Tibial nerve (tissue), 4 donors: ENCODE measurements at regions not wholly inside any gene's neighbourhood (a gene's known extent, or its start where the extent isn't known, plus 50 kb on each side); places are given as distances from the start of the nearest gene placed in this dataset.

ENCODE experiments used
- DNase-seq, 2 donors: peaks; one replicate each; pipeline ENCODE4 v3.0.0-alpha.2; 2019; ENCODE audit warnings: low spot score in 2 of 2
- H3K27ac ChIP-seq, 4 donors: fragments of 200-600 bp; sonication (generic) in 3 of 4; one replicate each; pipeline ENCODE4 v1.5.1; 2017 to 2019; ENCODE audit warnings: mild to moderate bottlenecking in 1 of 4
- H3K27me3 ChIP-seq, 2 donors: fragments of 200-600 bp; sonication (generic) in 1 of 2; one replicate each; pipeline versions ENCODE4 v1.5.1 to v1.6.0; 2017 to 2019
- H3K36me3 ChIP-seq, 3 donors: fragments of 200-600 bp; sonication (generic); one replicate each; pipeline ENCODE4 v1.5.1; 2018 to 2019
- H3K4me1 ChIP-seq, 4 donors: fragments of 200-600 bp; sonication (generic) in 3 of 4; one replicate each; pipeline ENCODE4 v1.5.1; 2017 to 2019
- H3K4me3 ChIP-seq, 4 donors: fragments of 200-600 bp; sonication (generic) in 3 of 4; one replicate each; pipeline ENCODE4 v1.5.1; 2017 to 2019; ENCODE audit warnings: mild to moderate bottlenecking in 1 of 4, moderate library complexity in 1 of 4
- H3K9me3 ChIP-seq, 4 donors: fragments of 200-600 bp; sonication (generic) in 3 of 4; one replicate each; pipeline ENCODE4 v1.5.1; 2017 to 2019
- CTCF ChIP-seq, 5 experiments: fragments of 200-600 bp in 3 of 5; fragments of 450-650 bp in 2 of 5; sonication (generic) in 3 of 5; IDR thresholded peaks; one replicate each; pipeline ENCODE4 v1.5.1; 2016 to 2019; ENCODE audit warnings: antibody characterized with exemption in 5 of 5, mild to moderate bottlenecking in 3 of 5, moderate library complexity in 2 of 5
- EP300 ChIP-seq, 2 donors: sonication (generic); formaldehyde crosslinking; IDR thresholded peaks; one replicate each; pipeline ENCODE4 v1.6.1; 2017; ENCODE audit warnings: antibody characterized with exemption in 2 of 2, mild to moderate bottlenecking in 1 of 2
- POLR2A ChIP-seq, 2 donors: fragments of 450-650 bp; IDR thresholded peaks; one replicate each; pipeline ENCODE4 v1.6.1; 2017; ENCODE audit warnings: antibody characterized with exemption in 2 of 2, mild to moderate bottlenecking in 2 of 2, moderate library complexity in 2 of 2
- WGBS, 2 donors: methylation state at CpG; one replicate each; pipeline ENCODE4 v1.1.5; 2018; 5-methylcytosine and 5-hydroxymethylcytosine counted together

- no peaks in the 10 kb centered on the region for H3K36me3 ChIP-seq
- H3K27ac ChIP-seq = no peak overlapping the region
- H3K4me1 ChIP-seq = peaks cover 0 to 19% (median 0%) of the 10 kb centered on the region in 4 donors
- TF ChIP-seq CTCF (IDR thresholded peaks at IDR 0.05) (no peak), EP300 (IDR thresholded peaks at IDR 0.05) (no peak), POLR2A (IDR thresholded peaks at IDR 0.05) (no peak)
- H3K9me3 ChIP-seq = no peaks in the 10 kb centered on the region
- no peak for DNase-seq
- H3K4me3 ChIP-seq = no peak overlapping the region
- WGBS, 2 donors = 92 to 96% methylated on average over 3 of the region's 3 CpGs
- H3K27me3 ChIP-seq = no peaks in the 10 kb centered on the region
Measured at GRCh38 chr4:128458816-128459215, 171.2 kb upstream of the PGRMC2 start.

- no peak for DNase-seq
- Histone ChIP-seq H3K4me3 (no peak overlapping the region), H3K27me3 (no peaks in the 10 kb centered on the region), H3K4me1 (peaks cover 0 to 26% (median 0%) of the 10 kb centered on the region in 4 donors), H3K27ac (no peak overlapping the region), H3K9me3 (no peaks in the 10 kb centered on the region), H3K36me3 (no peaks in the 10 kb centered on the region)
- WGBS, 2 donors = 79% methylated on average over 2 of the region's 2 CpGs
- TF ChIP-seq CTCF (IDR thresholded peaks at IDR 0.05) = no peak
- no peak for TF ChIP-seq POLR2A (IDR thresholded peaks at IDR 0.05)
- TF ChIP-seq EP300 (IDR thresholded peaks at IDR 0.05) = no peak
Measured at GRCh38 chr4:128457726-128458125, 170.1 kb upstream of the PGRMC2 start.

GRCh38 chr4:128456171-128456570 is 168.6 kb upstream of the PGRMC2 start:
- Histone ChIP-seq H3K27me3 (no peaks in the 10 kb centered on the region), H3K36me3 (no peaks in the 10 kb centered on the region), H3K27ac (no peak overlapping the region), H3K9me3 (no peaks in the 10 kb centered on the region), H3K4me1 (peaks cover 0 to 24% (median 0%) of the 10 kb centered on the region in 4 donors), H3K4me3 (no peak overlapping the region)
- no peak for TF ChIP-seq EP300 (IDR thresholded peaks at IDR 0.05)
- no peak for TF ChIP-seq CTCF (IDR thresholded peaks at IDR 0.05)
- TF ChIP-seq POLR2A (IDR thresholded peaks at IDR 0.05) = no peak
- DNase-seq = no peak
- 72 to 84% methylated on average over 4 of the region's 4 CpGs for WGBS, 2 donors

- Histone ChIP-seq H3K4me1 (peaks cover 0 to 20% (median 0%) of the 10 kb centered on the region in 4 donors), H3K36me3 (no peaks in the 10 kb centered on the region), H3K4me3 (no peak overlapping the region), H3K9me3 (no peaks in the 10 kb centered on the region), H3K27ac (peak overlapping the region in 1 of 4 donors; percentile 46), H3K27me3 (no peaks in the 10 kb centered on the region)
- no peak for DNase-seq
- whole genome bisulfite sequencing, 2 donors = 90 to 100% methylated on average over 1 of the region's 1 CpG
- TF ChIP-seq POLR2A (IDR thresholded peaks at IDR 0.05) = no peak
- no peak for TF ChIP-seq CTCF (IDR thresholded peaks at IDR 0.05)
- no peak for TF ChIP-seq EP300 (IDR thresholded peaks at IDR 0.05)
Measured at GRCh38 chr4:128455480-128455879, 167.9 kb upstream of the PGRMC2 start.

- peak overlapping the region in 1 of 4 donors; percentile 46 for H3K27ac ChIP-seq
- no peaks in the 10 kb centered on the region for H3K27me3 ChIP-seq
- no peaks in the 10 kb centered on the region for H3K9me3 ChIP-seq
- H3K4me3 ChIP-seq = no peak overlapping the region
- TF ChIP-seq EP300 (IDR thresholded peaks at IDR 0.05) (no peak), CTCF (IDR thresholded peaks at IDR 0.05) (no peak), POLR2A (IDR thresholded peaks at IDR 0.05) (no peak)
- DNase-seq = no peak
- peaks cover 0 to 20% (median 0%) of the 10 kb centered on the region in 4 donors for H3K4me1 ChIP-seq
- 72 to 73% methylated on average over 4 of the region's 4 CpGs for WGBS, 2 donors
- H3K36me3 ChIP-seq = no peaks in the 10 kb centered on the region
Measured at GRCh38 chr4:128454881-128455280, 167.3 kb upstream of the PGRMC2 start.
